Neural cell (in vitro differentiated cells): ENCODE measurements at regions not wholly inside any gene's neighbourhood (a gene's known extent, or its start where the extent isn't known, plus 50 kb on each side); places are given as distances from the start of the nearest gene placed in this dataset.

Experiments used
- EP300 ChIP-seq: fragments of 450-650 bp; conservative IDR thresholded peaks from 2 replicates; pipeline ENCODE4 v1.6.1; 2014; ENCODE audit warnings: antibody characterized with exemption, mild to moderate bottlenecking, moderate library complexity; ENCODE audit not compliant: poor library complexity, severe bottlenecking
- EZH2 ChIP-seq: fragments of 200-600, 300-800 bp; shearing (Covaris generic), sonication (generic); IDR thresholded peaks from 2 replicates; pipeline ENCODE4 v1.6.1; 2014; ENCODE audit warnings: antibody characterized with exemption, low read length, borderline replicate concordance, mild to moderate bottlenecking; ENCODE audit not compliant: insufficient read depth, poor library complexity, severe bottlenecking
- MXI1 ChIP-seq: fragments of 450-650 bp; conservative IDR thresholded peaks from 2 replicates; pipeline ENCODE4 v1.6.1; 2014; ENCODE audit warnings: antibody characterized with exemption, mild to moderate bottlenecking; ENCODE audit not compliant: poor library complexity, severe bottlenecking
- RAD21 ChIP-seq: fragments of 450-650 bp; conservative IDR thresholded peaks from 2 replicates; pipeline ENCODE4 v1.6.1; 2014; ENCODE audit warnings: antibody characterized with exemption, mild to moderate bottlenecking, moderate library complexity
- SMC3 ChIP-seq: fragments of 450-650 bp; conservative IDR thresholded peaks from 2 replicates; pipeline ENCODE4 v1.6.1; 2014; ENCODE audit warnings: antibody characterized with exemption, mild to moderate bottlenecking, moderate library complexity; ENCODE audit not compliant: poor library complexity
- TAF1 ChIP-seq: IDR thresholded peaks from 2 replicates; pipeline ENCODE4 v1.6.1; 2012; ENCODE audit warnings: low read depth
- TF ChIP-seq, protein P1 (sequence below): fragments of 450-650 bp; IDR thresholded peaks from 2 replicates; pipeline ENCODE4 v1.5.1; 2014; ENCODE audit warnings: antibody characterized with exemption, mild to moderate bottlenecking, moderate library complexity; ENCODE audit not compliant: poor library complexity, severe bottlenecking
- TF ChIP-seq, protein P2 (sequence below): IDR thresholded peaks from 2 replicates; pipeline ENCODE4 v1.6.1; 2012; ENCODE audit warnings: borderline replicate concordance

DNA sequence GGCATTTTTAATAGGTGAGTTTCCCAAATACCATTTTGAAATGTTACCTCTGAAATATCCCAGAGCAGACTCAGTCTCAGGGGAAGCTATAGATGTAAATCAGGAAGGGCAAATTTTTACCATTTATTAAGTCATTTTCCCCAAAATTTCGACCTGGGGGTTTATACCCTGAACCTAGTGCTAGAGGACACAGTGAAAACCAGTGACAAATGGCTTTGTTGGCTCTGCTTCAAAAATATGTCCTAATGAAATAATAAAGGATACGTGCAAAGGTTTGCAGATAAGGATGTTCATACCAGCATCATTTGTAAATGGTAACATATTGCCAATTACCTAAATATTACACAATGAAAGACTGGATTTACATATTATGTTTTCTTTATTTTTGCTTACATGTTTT lies 546.7 kb upstream of the ADAMTS9 start:
- TF ChIP-seq, protein P1, sequence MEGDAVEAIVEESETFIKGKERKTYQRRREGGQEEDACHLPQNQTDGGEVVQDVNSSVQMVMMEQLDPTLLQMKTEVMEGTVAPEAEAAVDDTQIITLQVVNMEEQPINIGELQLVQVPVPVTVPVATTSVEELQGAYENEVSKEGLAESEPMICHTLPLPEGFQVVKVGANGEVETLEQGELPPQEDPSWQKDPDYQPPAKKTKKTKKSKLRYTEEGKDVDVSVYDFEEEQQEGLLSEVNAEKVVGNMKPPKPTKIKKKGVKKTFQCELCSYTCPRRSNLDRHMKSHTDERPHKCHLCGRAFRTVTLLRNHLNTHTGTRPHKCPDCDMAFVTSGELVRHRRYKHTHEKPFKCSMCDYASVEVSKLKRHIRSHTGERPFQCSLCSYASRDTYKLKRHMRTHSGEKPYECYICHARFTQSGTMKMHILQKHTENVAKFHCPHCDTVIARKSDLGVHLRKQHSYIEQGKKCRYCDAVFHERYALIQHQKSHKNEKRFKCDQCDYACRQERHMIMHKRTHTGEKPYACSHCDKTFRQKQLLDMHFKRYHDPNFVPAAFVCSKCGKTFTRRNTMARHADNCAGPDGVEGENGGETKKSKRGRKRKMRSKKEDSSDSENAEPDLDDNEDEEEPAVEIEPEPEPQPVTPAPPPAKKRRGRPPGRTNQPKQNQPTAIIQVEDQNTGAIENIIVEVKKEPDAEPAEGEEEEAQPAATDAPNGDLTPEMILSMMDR, result no peak
- TF ChIP-seq EZH2 (no peak), EP300 (no peak), RAD21 (no peak), SMC3 (no peak), MXI1 (no peak), TAF1 (no peak)
- TF ChIP-seq, protein P2, sequence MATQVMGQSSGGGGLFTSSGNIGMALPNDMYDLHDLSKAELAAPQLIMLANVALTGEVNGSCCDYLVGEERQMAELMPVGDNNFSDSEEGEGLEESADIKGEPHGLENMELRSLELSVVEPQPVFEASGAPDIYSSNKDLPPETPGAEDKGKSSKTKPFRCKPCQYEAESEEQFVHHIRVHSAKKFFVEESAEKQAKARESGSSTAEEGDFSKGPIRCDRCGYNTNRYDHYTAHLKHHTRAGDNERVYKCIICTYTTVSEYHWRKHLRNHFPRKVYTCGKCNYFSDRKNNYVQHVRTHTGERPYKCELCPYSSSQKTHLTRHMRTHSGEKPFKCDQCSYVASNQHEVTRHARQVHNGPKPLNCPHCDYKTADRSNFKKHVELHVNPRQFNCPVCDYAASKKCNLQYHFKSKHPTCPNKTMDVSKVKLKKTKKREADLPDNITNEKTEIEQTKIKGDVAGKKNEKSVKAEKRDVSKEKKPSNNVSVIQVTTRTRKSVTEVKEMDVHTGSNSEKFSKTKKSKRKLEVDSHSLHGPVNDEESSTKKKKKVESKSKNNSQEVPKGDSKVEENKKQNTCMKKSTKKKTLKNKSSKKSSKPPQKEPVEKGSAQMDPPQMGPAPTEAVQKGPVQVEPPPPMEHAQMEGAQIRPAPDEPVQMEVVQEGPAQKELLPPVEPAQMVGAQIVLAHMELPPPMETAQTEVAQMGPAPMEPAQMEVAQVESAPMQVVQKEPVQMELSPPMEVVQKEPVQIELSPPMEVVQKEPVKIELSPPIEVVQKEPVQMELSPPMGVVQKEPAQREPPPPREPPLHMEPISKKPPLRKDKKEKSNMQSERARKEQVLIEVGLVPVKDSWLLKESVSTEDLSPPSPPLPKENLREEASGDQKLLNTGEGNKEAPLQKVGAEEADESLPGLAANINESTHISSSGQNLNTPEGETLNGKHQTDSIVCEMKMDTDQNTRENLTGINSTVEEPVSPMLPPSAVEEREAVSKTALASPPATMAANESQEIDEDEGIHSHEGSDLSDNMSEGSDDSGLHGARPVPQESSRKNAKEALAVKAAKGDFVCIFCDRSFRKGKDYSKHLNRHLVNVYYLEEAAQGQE, result no peak
